ENCODE measurements at regions not wholly inside any gene's neighbourhood (a gene's known extent, or its start where the extent isn't known, plus 50 kb on each side); places are given as distances from the start of the nearest gene placed in this dataset.

DNA sequence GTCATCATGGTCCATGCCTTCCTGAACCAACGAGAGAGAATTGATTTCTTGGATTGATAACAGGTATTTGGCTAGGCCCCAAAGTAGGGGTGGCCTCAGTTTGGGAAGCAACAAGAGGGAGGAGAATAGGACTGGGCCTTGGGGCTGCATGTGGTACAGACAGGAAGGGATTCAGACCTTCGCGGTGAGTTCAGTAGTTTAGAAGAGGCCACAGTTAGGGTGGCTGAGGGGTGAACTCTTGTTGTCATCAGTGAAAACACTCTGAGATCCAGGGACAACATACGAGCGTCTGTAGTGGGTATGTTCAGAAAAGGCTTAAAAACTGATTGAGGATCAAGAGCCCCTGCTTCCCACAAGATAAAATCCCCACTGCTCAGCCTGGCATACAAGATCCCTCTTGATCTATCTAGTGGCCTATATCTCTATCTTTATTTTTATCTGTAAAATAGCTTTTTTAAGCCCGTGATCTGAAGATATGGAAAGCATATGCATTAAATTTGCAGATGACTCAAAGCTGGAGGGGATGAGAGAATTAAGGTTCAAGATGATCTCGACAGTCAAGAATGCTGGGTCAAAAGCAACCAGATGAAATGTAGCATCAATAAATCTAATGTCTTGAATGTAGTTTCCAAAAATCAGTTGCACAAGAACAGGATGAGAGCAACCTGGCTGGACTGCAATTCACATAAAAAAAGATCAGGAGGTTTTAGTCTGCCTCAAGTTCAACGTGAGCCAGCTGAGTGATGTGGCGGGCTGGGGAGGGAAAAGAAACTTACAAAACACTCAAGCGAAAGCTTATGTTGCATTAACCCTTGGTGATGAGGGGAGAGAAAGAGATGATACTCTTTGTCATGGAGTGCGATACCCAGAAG, 221.1 kb upstream of the TLE3 start:
- TF ChIP-seq, protein P1, sequence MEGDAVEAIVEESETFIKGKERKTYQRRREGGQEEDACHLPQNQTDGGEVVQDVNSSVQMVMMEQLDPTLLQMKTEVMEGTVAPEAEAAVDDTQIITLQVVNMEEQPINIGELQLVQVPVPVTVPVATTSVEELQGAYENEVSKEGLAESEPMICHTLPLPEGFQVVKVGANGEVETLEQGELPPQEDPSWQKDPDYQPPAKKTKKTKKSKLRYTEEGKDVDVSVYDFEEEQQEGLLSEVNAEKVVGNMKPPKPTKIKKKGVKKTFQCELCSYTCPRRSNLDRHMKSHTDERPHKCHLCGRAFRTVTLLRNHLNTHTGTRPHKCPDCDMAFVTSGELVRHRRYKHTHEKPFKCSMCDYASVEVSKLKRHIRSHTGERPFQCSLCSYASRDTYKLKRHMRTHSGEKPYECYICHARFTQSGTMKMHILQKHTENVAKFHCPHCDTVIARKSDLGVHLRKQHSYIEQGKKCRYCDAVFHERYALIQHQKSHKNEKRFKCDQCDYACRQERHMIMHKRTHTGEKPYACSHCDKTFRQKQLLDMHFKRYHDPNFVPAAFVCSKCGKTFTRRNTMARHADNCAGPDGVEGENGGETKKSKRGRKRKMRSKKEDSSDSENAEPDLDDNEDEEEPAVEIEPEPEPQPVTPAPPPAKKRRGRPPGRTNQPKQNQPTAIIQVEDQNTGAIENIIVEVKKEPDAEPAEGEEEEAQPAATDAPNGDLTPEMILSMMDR (IDR thresholded peaks at IDR 0.05): no peak
- no peak for TF ChIP-seq POLR2A (IDR thresholded peaks at IDR 0.05)
